GM18873 (cell line): ENCODE measurements at regions not wholly inside any gene's neighbourhood (a gene's known extent, or its start where the extent isn't known, plus 50 kb on each side); places are given as distances from the start of the nearest gene placed in this dataset.

Experiments used
- ATAC-seq: cut with Tn5 transposase; IDR thresholded peaks from one replicate; pipeline ENCODE4 v1.9.1; 2021; ENCODE audit warnings: mild to moderate bottlenecking, moderate library complexity, moderate number of reproducible peaks; ENCODE audit not compliant: unreplicated experiment, low FRiP score

GRCh38 chr11:92845390-92845789 lies 124.1 kb upstream of the MTNR1B start:
- no peak for ATAC-seq

- no peak for ATAC-seq
Measured at GRCh38 chr11:92845805-92846204, 123.6 kb upstream of the MTNR1B start.

- no peak for ATAC-seq
Measured at GRCh38 chr11:92846491-92847125, 122.8 kb upstream of the MTNR1B start.

GRCh38 chr11:92848578-92848977 lies 120.9 kb upstream of the MTNR1B start:
- ATAC-seq: no peak

GRCh38 chr11:92850296-92850826 lies 119.1 kb upstream of the MTNR1B start:
- no peak for ATAC-seq

GRCh38 chr11:92852229-92852628 lies 117.2 kb upstream of the MTNR1B start:
- ATAC-seq: no peak

- no peak for ATAC-seq
Measured at GRCh38 chr11:92852946-92853345, 116.5 kb upstream of the MTNR1B start.

GRCh38 chr11:92854162-92854561 lies 115.3 kb upstream of the MTNR1B start:
- no peak for ATAC-seq

GRCh38 chr11:92854952-92855351 lies 114.5 kb upstream of the MTNR1B start:
- ATAC-seq: no peak

- ATAC-seq: no peak
Measured at GRCh38 chr11:92855607-92856405, 113.6 kb upstream of the MTNR1B start.

GRCh38 chr11:92857407-92857806 lies 112.0 kb upstream of the MTNR1B start:
- ATAC-seq: no peak

- no peak for ATAC-seq
Measured at GRCh38 chr11:92859156-92859690, 110.2 kb upstream of the MTNR1B start.

GRCh38 chr11:92861634-92862033 lies 107.8 kb upstream of the MTNR1B start:
- ATAC-seq: no peak

- no peak for ATAC-seq
Measured at GRCh38 chr11:92865352-92865751, 104.1 kb upstream of the MTNR1B start.

- ATAC-seq: no peak
Measured at GRCh38 chr11:92866679-92867282, 102.7 kb upstream of the MTNR1B start.

- no peak for ATAC-seq
Measured at GRCh38 chr11:92867913-92868619, 101.4 kb upstream of the MTNR1B start.

GRCh38 chr11:92869716-92870115 lies 99.7 kb upstream of the MTNR1B start:
- no peak for ATAC-seq

- no peak for ATAC-seq
Measured at GRCh38 chr11:92870196-92870832, 99.1 kb upstream of the MTNR1B start.

GRCh38 chr11:92873551-92873950 lies 95.9 kb upstream of the MTNR1B start:
- no peak for ATAC-seq

GRCh38 chr11:92875473-92875872 lies 94.0 kb upstream of the MTNR1B start:
- no peak for ATAC-seq
